IPS-NIHi7 (cell line): ENCODE measurements at regions not wholly inside any gene's neighbourhood (a gene's known extent, or its start where the extent isn't known, plus 50 kb on each side); places are given as distances from the start of the nearest gene placed in this dataset.

Source experiments
- DNase-seq: peaks from one replicate; pipeline ENCODE4 v3.0.0; 2012; ENCODE audit warnings: mixed read lengths; ENCODE audit errors: extremely low spot score

GRCh38 chr15:100783760-100784492, 95.7 kb upstream of the ALDH1A3 start:
- DNase-seq: peak; percentile 5

DNA sequence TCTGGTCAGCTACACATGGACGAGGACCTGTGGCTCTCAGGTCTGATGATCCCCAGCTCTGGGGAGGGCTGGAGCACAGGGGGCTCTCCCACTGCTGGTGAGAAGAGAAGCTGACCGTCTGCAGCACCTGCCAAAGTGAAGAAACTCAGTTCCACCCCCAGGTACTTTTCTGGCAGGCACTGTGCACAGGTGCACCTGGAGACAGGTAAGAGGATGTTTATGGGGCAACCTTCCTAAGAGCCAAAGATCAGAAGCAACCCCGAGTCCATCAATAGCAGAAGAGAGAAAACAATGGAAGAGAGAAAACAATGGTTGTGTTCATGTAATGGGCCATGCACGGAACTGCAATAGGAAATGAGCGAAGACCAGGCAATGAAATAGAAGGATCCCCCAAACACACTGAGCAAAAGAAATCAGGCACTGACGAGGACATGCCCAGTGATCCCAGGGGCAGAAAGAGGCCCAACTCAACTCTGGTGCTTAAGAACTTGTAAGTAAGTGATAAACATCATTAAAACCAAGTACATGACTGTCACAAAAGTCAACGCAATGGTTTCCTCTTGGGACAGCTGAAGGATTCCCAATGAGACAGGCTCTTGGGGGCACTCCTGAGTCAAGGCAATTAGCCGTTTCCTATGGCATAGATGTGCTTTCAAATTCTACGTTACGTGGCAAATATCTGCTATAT, 95.0 kb upstream of the ALDH1A3 start:
- DNase-seq: no peak

- DNase-seq: no peak
Observed at GRCh38 chr15:100785181-100786138, 94.2 kb upstream of the ALDH1A3 start.

- DNase-seq: no peak
Observed at GRCh38 chr15:100786139-100786531, 93.5 kb upstream of the ALDH1A3 start.

DNA sequence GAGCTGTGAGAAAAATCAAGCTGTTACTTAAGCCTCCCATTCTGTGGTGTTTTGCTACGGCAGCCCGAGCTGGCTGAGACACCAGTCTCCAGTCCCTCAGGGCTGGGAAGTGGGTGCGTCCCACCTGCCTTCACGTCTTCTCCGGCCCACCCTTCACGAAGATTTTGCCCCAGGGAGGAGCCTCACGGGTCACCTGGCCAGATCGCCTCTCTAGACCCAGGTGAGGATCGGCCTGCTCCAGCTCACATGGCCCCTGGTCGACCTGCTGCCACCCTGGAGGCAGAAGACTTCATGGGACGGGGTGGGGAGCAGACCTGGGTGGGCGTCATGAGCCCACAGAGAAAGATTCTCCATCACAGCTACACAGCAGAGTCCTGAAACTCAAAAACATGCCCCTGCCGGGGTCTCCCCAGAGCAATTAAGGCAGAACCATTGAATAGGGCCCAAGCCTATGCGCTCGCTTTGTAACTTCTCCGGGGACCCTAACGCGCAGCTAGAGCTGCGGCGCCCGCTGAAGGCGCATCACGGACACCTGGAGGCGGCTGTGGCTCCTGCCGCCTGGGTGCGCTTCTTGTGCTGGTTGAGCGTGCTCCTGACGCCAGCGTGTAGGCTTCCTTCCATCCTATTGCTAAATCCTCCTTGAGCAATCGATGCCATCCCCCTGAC, 92.6 kb upstream of the ALDH1A3 start:
- no peak for DNase-seq

DNA sequence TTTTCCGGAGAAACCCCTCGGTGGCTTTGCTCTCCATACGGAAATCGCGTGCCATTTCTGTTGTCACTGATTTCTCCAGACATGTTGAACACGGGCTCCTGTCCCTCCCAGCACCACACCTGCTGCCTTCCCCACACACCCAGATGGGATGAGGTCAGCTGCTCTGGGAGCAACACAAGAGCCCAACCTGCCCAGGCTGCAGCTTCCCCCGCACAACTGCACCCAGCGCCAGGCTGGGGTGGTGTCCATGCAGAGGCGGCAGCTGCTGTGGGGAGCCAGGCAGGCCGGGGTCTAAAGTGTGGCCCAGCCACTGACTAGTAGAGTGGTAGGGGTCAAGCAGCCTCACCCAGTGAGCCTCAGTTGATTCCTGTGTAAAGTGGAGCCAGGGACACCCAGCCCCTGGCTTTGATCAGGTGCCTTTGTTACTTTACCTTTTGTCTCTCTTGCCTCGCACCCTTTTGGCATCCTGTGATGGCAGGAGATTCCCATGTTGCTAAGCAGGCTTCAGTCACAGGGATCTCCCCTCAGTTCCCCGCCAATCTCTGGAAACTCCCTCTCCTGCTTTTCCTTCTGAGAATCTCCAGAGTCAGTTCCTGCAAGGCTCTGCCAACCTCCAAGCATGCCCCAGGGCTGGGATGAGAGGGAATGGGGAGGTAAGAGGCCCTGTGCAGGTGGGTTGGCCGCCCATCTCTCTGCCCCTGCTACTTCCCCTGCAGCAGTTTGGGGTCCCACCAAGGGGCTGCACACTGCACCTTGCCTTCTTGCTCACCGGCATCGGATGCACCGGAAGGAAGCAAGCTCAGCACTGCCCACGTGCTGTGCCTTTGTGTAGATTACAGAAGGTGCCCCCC, 91.8 kb upstream of the ALDH1A3 start:
- DNase-seq: no peak

DNA sequence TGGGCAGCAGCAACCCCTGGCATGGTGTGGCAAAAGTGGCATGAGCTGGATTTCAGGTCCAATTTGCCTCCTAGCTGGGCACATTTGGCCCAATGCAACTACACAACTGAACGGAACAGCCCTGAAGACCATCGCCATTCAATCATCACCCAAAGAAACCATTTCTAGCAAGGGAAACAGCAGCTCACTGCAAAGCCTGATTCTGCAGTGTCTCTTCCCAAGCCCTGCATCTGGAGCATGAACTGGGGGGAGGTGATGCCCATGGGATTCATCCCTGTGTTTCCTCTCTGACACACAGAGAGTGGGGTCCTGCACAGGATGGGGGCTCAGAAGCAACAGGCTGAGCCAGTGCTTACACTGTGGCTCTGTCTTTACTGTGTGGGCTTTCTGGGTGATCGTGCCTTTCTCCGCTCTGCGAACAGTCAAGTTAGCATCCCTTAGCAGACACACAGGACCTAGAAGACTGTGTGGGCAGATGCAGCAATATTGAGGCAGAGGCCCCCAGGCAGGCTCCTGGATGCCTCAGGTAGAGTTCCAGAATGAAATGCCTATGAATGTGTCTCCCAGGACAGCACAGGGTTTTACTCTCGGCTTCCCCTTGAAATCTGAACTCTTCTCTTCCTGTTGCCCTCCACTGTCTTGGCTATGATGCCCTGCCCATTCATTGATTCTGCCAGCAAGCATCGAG, 91.1 kb upstream of the ALDH1A3 start:
- no peak for DNase-seq

DNA sequence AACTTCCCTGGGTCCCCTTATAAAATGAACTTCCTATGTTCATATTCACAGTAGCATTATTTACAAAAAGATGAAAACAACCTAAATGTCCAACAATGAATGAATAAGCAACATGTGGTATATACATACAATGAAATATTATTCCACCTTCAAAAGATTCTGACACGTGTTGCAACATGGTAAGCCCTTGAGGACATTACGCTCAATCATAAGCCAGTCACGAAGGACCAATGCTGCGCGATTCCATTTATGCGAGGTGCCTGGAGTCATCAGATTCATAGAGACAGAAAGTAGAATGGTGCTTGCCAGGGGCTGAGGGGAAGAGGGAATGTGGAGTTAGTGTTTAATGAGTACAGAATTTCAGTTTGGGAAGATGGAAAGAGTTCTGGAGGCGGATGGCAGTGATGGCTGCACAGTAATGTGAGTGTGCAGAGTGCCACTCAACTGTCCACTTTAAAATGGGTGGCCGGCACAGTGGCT, 88.8 kb upstream of the ALDH1A3 start:
- no peak for DNase-seq

DNA sequence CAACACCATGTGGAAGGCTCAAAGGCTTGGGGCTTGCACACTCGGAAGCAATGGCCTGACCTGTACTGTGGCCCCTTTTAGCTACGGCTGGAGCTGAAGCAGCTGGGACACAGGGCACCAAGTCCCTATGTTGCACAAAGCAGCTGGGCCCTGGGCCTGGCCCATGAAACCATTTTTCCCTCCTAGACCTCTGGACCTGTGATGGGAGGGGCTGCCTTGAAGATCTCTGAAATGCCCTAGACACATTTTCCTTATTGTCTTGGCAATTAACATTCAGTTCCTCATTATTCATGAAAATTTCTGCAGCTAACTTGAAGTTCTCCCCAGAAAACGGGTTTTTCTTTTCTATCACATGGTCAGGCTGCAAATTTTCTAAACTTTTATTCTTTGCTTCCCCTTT, 85.6 kb upstream of the ALDH1A3 start:
- no peak for DNase-seq

DNA sequence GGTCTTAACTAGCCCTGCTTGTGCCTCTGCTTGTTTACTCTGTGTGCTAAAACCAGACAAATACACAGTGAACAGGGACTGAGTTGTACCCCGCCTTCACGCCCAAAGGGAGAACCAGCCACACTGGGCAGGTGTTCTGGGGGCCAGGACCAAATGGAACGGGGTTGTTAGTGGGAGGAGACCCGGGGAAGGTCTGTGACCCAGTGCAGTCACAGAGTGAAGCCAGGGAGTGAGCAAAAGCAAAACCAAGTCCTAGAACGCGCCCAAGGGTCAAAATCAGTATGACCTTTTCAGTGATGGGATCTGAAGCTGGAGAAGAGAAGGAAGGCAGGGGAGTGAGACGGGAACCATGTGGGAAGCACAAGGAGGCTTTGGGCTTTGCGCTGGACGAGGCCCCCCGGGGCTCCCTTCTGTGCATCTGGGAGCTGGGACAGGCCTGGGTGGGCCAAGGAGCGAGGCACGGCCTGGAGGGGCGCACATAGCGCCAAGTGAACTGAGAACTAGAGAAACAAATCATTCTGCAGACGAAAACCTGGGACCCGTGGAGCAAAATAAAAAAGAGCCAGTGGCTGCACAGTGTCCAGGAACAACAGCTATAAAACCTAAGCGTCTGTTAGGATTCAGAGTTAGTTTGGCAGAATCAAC, 78.3 kb upstream of the ALDH1A3 start:
- no peak for DNase-seq

GRCh38 chr15:100802421-100803170, 77.0 kb upstream of the ALDH1A3 start:
- DNase-seq: no peak

- no peak for DNase-seq
Observed at GRCh38 chr15:100803171-100803440, 76.5 kb upstream of the ALDH1A3 start.

GRCh38 chr15:100806157-100806556, 73.5 kb upstream of the ALDH1A3 start:
- DNase-seq: no peak

- DNase-seq: no peak
Observed at GRCh38 chr15:100807028-100807427, 72.6 kb upstream of the ALDH1A3 start.

GRCh38 chr15:100808691-100809090, 70.9 kb upstream of the ALDH1A3 start:
- DNase-seq: no peak

DNA sequence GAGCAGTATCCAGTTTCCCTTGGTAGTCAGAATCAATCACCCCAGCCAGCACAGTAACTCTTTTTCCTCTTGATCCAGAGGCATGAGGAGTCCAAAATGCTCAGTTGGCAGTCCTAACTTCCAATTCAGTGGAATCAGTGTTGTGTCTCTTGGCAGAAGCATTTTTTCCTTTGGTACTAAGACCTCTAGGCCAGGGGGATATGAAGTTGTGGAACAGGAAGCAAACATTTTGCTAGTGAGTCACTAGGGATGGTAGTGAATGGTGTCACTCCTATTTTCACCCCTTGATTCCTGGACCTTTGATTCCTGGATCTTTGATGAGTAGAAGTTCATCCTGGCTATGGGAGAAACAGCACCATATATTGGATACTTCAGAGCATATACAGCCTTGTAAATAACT, 70.5 kb upstream of the ALDH1A3 start:
- no peak for DNase-seq

DNA sequence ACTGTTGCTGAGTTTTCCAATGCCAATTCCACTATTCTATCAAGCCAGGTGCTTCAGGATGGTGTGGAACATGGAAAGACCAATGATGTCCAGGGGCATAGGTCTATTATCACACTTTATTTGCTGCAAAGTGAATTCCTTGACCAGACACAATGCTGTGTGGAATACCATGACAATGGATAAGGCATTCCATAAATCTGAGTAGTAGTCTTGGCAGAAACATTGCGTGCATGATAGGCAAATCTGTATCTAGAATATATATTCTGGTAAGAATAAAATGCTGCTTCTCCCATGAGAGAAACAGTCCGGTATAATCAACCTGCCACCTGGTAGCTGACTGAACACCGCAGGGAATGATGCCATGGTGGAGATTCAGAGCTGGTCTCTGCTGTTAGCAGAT, 70.0 kb upstream of the ALDH1A3 start:
- no peak for DNase-seq

- DNase-seq: no peak
Observed at GRCh38 chr15:100810229-100810628, 69.4 kb upstream of the ALDH1A3 start.

DNA sequence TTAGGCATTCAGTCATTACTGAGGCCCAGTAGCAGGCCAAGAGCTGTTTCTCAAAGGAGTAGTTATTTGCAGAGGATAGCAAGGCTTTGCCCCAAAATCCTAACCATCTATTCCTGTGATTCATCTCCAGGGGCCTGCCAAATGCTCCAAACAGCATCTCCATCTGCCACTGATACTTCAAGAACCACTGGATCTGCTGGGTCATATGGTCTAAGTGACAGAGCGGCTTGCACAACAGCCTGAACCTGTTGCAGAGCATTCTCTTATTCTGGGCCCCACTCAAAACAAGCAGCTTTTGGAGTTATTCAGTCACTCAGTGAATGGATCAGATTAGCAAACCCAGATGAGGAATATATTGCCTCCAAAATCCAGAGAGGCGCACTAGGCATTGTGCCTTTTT, 68.8 kb upstream of the ALDH1A3 start:
- no peak for DNase-seq
